ENCODE measurements at regions not wholly inside any gene's neighbourhood (a gene's known extent, or its start where the extent isn't known, plus 50 kb on each side); places are given as distances from the start of the nearest gene placed in this dataset.

- no peak overlapping the region for H3K4me3 ChIP-seq
- no peak overlapping the region for H3K27ac ChIP-seq
- peaks cover 5 to 14% of the 10 kb centered on the region in 2 donors for H3K4me1 ChIP-seq (replicated peaks in 1 of 2)
- 80 to 100% (median 87%) methylated on average over 1 to 3 of the region's 32 CpGs; no CpG with 5 or more reads in 7 of the 10 experiments for WGBS, 10 experiments
- no peak for ATAC-seq (replicated peaks in 6 of 8)
- in situ Hi-C loops (cut with MboI; ENCODE audit: low pct_unique_long_range_greater_than_20kb in 2 of 9, low sequenced_read_pairs in 9 of 9, unreplicated experiment in 9 of 9): loop anchor here in 1 of 9 experiments (10.0 kb wide), 1 partner anchor 268 kb away; no protein-coding TSS in a partner anchor
These were observed 88.4 kb downstream of the CTTN start for GRCh38 chr11:70486731-70487130.

GRCh38 chr11:70487160-70487559, 88.8 kb downstream of the CTTN start:
- 40 to 100% methylated on average over 1 to 3 of the region's 25 CpGs; no CpG with 5 or more reads in 8 of the 10 experiments for WGBS, 10 experiments
- in situ Hi-C loops (cut with MboI; ENCODE audit: low pct_unique_long_range_greater_than_20kb in 2 of 9, low sequenced_read_pairs in 9 of 9, unreplicated experiment in 9 of 9): loop anchor here in 1 of 9 experiments (10.0 kb wide), 1 partner anchor 268 kb away; no protein-coding TSS in a partner anchor
- H3K4me3 ChIP-seq: no peak overlapping the region

GRCh38 chr11:70487756-70488155, 89.4 kb downstream of the CTTN start:
- Histone ChIP-seq H3K4me1 (replicated peaks in 1 of 2) (peaks cover 4 to 14% of the 10 kb centered on the region in 2 donors), H3K27ac (no peak overlapping the region), H3K4me3 (no peak overlapping the region)
- WGBS, 10 experiments: 30 to 100% (median 79%) methylated on average over 4 to 11 of the region's 16 CpGs; no CpG with 5 or more reads in 6 of the 10 experiments
- peak in 4 of 8 experiments; percentile 3 to 23 (median 15) for ATAC-seq (replicated peaks in 6 of 8)
- in situ Hi-C loops (cut with MboI; ENCODE audit: low pct_unique_long_range_greater_than_20kb in 2 of 9, low sequenced_read_pairs in 9 of 9, unreplicated experiment in 9 of 9): loop anchor here in 1 of 9 experiments (10.0 kb wide), 1 partner anchor 267 kb away; no protein-coding TSS in a partner anchor

More at GRCh38 chr11:70487160-70487559, 88.8 kb downstream of the CTTN start:
- Histone ChIP-seq H3K27ac (no peak overlapping the region), H3K4me1 (replicated peaks in 1 of 2) (peaks cover 5 to 14% of the 10 kb centered on the region in 2 donors)
- ATAC-seq (replicated peaks in 6 of 8): no peak

- WGBS, 10 experiments: 40 to 81% (median 52%) methylated on average over 1 to 5 of the region's 7 CpGs; no CpG with 5 or more reads in 6 of the 10 experiments
- peak in 5 of 8 experiments; percentile 78 to 85 (median 82) for ATAC-seq (replicated peaks in 6 of 8)
- no peak overlapping the region for H3K4me3 ChIP-seq
- in situ Hi-C loops (cut with MboI; ENCODE audit: low pct_unique_long_range_greater_than_20kb in 2 of 9, low sequenced_read_pairs in 9 of 9, unreplicated experiment in 9 of 9): loop anchor here in 1 of 9 experiments (10.0 kb wide), 1 partner anchor 267 kb away; no protein-coding TSS in a partner anchor
- no peak overlapping the region for H3K27ac ChIP-seq
- peaks cover 3 to 12% of the 10 kb centered on the region in 2 donors for H3K4me1 ChIP-seq (replicated peaks in 1 of 2)
These were observed 89.9 kb downstream of the CTTN start for GRCh38 chr11:70488171-70488703.

GRCh38 chr11:70489276-70489675, 90.9 kb downstream of the CTTN start:
- H3K27ac ChIP-seq: no peak overlapping the region
- peaks cover 0 to 9% of the 10 kb centered on the region in 2 donors for H3K4me1 ChIP-seq (replicated peaks in 1 of 2)
- H3K4me3 ChIP-seq: no peak overlapping the region
- in situ Hi-C loops (cut with MboI; ENCODE audit: low pct_unique_long_range_greater_than_20kb in 2 of 9, low sequenced_read_pairs in 9 of 9, unreplicated experiment in 9 of 9): loop anchor here in 1 of 9 experiments (10.0 kb wide), 1 partner anchor 266 kb away; no protein-coding TSS in a partner anchor
- WGBS, 10 experiments: 57 to 100% (median 78%) methylated on average over 1 to 5 of the region's 6 CpGs; no CpG with 5 or more reads in 2 of the 10 experiments
- ATAC-seq (replicated peaks in 6 of 8): no peak

GRCh38 chr11:70490208-70490607, 91.9 kb downstream of the CTTN start:
- ATAC-seq (replicated peaks in 6 of 8): no peak
- Histone ChIP-seq H3K27ac (no peak overlapping the region), H3K4me1 (replicated peaks in 1 of 2) (peaks cover 0 to 9% of the 10 kb centered on the region in 2 donors), H3K4me3 (no peak overlapping the region)
- WGBS, 10 experiments: 83 to 96% methylated on average over 1 to 9 of the region's 13 CpGs; no CpG with 5 or more reads in 8 of the 10 experiments
- in situ Hi-C loops (cut with MboI; ENCODE audit: low pct_unique_long_range_greater_than_20kb in 2 of 9, low sequenced_read_pairs in 9 of 9, unreplicated experiment in 9 of 9): no loop called here

GRCh38 chr11:70490723-70491558, 92.6 kb downstream of the CTTN start:
- in situ Hi-C loops (cut with MboI; ENCODE audit: low pct_unique_long_range_greater_than_20kb in 2 of 9, low sequenced_read_pairs in 9 of 9, unreplicated experiment in 9 of 9): no loop called here
- ATAC-seq (replicated peaks in 6 of 8): no peak
- H3K27ac ChIP-seq: no peak overlapping the region
- 70 to 100% (median 80%) methylated on average over 1 to 5 of the region's 8 CpGs; no CpG with 5 or more reads in 3 of the 10 experiments for WGBS, 10 experiments
- peaks cover 0 to 9% of the 10 kb centered on the region in 2 donors for H3K4me1 ChIP-seq (replicated peaks in 1 of 2)
- no peak overlapping the region for H3K4me3 ChIP-seq

GRCh38 chr11:70491696-70492472, 93.6 kb downstream of the CTTN start:
- whole genome bisulfite sequencing, 10 experiments: 8 to 100% (median 89%) methylated on average over 1 to 8 of the region's 30 CpGs; no CpG with 5 or more reads in 3 of the 10 experiments
- in situ Hi-C loops (cut with MboI; ENCODE audit: low pct_unique_long_range_greater_than_20kb in 2 of 9, low sequenced_read_pairs in 9 of 9, unreplicated experiment in 9 of 9): no loop called here
- Histone ChIP-seq H3K4me1 (replicated peaks in 1 of 2) (peaks cover 0 to 9% of the 10 kb centered on the region in 2 donors), H3K4me3 (no peak overlapping the region), H3K27ac (no peak overlapping the region)
- ATAC-seq (replicated peaks in 6 of 8): no peak

- in situ Hi-C loops (cut with MboI; ENCODE audit: low pct_unique_long_range_greater_than_20kb in 2 of 9, low sequenced_read_pairs in 9 of 9, unreplicated experiment in 9 of 9): no loop called here
- no peak for ATAC-seq (replicated peaks in 6 of 8)
- H3K27ac ChIP-seq: no peak overlapping the region
- peaks cover 0 to 7% of the 10 kb centered on the region in 2 donors for H3K4me1 ChIP-seq (replicated peaks in 1 of 2)
- 0 to 100% (median 79%) methylated on average over 1 to 3 of the region's 3 CpGs; no CpG with 5 or more reads in 4 of the 10 experiments for WGBS, 10 experiments
- H3K4me3 ChIP-seq: no peak overlapping the region
These were observed 94.8 kb downstream of the CTTN start for GRCh38 chr11:70493089-70493474.

GRCh38 chr11:70493891-70494290, 95.6 kb downstream of the CTTN start:
- in situ Hi-C loops (cut with MboI; ENCODE audit: low pct_unique_long_range_greater_than_20kb in 2 of 9, low sequenced_read_pairs in 9 of 9, unreplicated experiment in 9 of 9): no loop called here
- WGBS, 10 experiments: 0 to 93% (median 93%) methylated on average over 1 to 3 of the region's 8 CpGs; no CpG with 5 or more reads in 5 of the 10 experiments
- no peaks in the 10 kb centered on the region for H3K4me1 ChIP-seq (replicated peaks in 1 of 2)
- no peak overlapping the region for H3K27ac ChIP-seq
- H3K4me3 ChIP-seq: no peak overlapping the region
- no peak for ATAC-seq (replicated peaks in 6 of 8)

GRCh38 chr11:70494559-70495350, 96.4 kb downstream of the CTTN start:
- in situ Hi-C loops (cut with MboI; ENCODE audit: low pct_unique_long_range_greater_than_20kb in 2 of 9, low sequenced_read_pairs in 9 of 9, unreplicated experiment in 9 of 9): no loop called here
- no peak overlapping the region for H3K27ac ChIP-seq
- no peak for ATAC-seq (replicated peaks in 6 of 8)
- H3K4me3 ChIP-seq: no peak overlapping the region
- H3K4me1 ChIP-seq (replicated peaks in 1 of 2): no peaks in the 10 kb centered on the region
- WGBS, 10 experiments: 0 to 93% (median 90%) methylated on average over 1 to 8 of the region's 15 CpGs; no CpG with 5 or more reads in 4 of the 10 experiments
